Effector memory CD8-positive, alpha-beta T cell (primary cell): ENCODE measurements at regions not wholly inside any gene's neighbourhood (a gene's known extent, or its start where the extent isn't known, plus 50 kb on each side); places are given as distances from the start of the nearest gene placed in this dataset.

ENCODE experiments used
- ATAC-seq: fragments of 150-1000 bp; cut with Tn5 transposase; replicated peaks from 2 replicates; pipeline ENCODE4 v1.10.0; 2021; ENCODE audit warnings: mild to moderate bottlenecking, moderate library complexity
- DNase-seq, 3 experiments: peaks; one replicate each; pipeline ENCODE4 v3.0.0; 2021
- H3K27ac Mint-ChIP-seq, 2 donors: one replicate each; pipeline ENCODE4 v1.8.0; 2022; ENCODE audit warnings: mild to moderate bottlenecking in 2 of 2, mixed read lengths in 2 of 2, moderate library complexity in 2 of 2
- H3K27me3 Mint-ChIP-seq, 2 donors: one replicate each; pipeline ENCODE4 v1.8.0; 2022; ENCODE audit warnings: mixed read lengths in 2 of 2
- H3K36me3 Mint-ChIP-seq: one replicate; pipeline ENCODE4 v1.8.0; 2022; ENCODE audit warnings: mild to moderate bottlenecking, moderate library complexity, mixed read lengths; ENCODE audit not compliant: insufficient read depth
- H3K4me1 Mint-ChIP-seq, 2 donors: one replicate each; pipeline ENCODE4 v1.8.0; 2022; ENCODE audit warnings: low read depth in 2 of 2, mixed read lengths in 2 of 2
- H3K4me3 Mint-ChIP-seq, 2 donors: one replicate each; pipeline ENCODE4 v1.8.0; 2022; ENCODE audit warnings: mild to moderate bottlenecking in 2 of 2, mixed read lengths in 2 of 2, moderate library complexity in 2 of 2
- H3K9me3 Mint-ChIP-seq, 2 donors: one replicate each; pipeline ENCODE4 v1.8.0; 2022; ENCODE audit warnings: mixed read lengths in 2 of 2

DNA sequence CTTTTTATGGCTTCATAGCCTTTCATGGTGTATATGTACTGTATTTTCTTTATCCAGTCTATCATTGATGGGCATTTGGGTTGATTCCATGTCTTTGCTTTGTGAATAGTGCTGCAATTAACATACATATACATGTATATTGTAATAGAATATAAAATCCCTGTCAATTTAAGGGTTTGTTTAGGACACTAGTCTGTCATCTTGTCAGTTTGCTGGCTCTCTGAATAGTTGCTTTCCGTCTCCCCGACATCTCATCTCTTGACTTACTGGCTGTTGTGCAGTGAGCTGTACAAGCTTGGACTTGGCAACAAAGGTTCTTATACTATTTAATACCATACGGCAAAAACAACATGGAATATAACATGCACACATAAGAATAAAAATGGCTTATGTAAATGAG, 1487.5 kb downstream of the LRRC4C start:
- no peaks in the 10 kb centered on the region for H3K36me3 Mint-ChIP-seq
- DNase-seq (no peak), ATAC-seq (no peak)
- no peaks in the 10 kb centered on the region for H3K4me1 Mint-ChIP-seq
- H3K4me3 Mint-ChIP-seq: no peak overlapping the region
- no peak overlapping the region for H3K27ac Mint-ChIP-seq
- no peaks in the 10 kb centered on the region for H3K27me3 Mint-ChIP-seq
- H3K9me3 Mint-ChIP-seq: peaks cover under 1 to 16% of the 10 kb centered on the region in 2 donors

DNA sequence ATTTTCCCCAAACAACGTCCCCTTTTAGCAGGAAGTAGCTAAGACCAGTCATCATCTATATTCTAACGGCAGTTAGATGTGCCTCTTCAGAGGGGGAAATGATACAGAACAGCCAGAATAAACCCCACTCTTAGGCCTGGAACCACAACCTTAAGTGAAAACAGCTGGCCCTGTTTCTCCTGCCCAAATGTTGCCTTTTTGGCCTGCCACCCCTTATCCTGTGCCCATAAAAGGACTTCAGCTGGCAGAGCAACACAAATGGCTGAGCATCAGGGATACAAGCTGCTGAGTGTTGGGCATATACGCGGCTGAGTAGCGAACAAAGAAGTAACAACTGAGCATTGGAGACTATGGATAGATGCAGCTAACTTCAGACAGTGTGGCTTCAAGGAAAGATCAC, 1491.4 kb downstream of the LRRC4C start:
- H3K27me3 Mint-ChIP-seq: no peaks in the 10 kb centered on the region
- no peak for ATAC-seq

DNA sequence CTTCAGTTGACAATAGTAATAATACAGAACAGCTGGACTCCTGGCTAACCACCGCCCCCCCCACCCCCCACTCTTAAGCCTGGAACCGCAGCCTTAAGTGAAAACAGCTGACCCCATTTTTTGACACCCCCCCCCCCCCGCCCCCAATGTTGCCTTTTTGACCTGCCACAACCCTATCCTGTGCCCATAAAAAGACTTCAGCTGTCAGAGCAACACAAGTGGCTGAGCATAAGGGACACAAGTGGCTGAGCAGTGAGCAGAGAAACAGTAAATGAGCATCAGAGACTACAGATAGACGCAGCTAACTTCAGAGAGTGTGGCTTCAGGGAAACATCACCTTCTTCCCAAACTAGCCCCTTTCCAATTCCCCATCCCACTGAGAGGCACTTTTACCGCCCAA, 1493.8 kb downstream of the LRRC4C start:
- no peaks in the 10 kb centered on the region for H3K36me3 Mint-ChIP-seq
- no peak overlapping the region for H3K27ac Mint-ChIP-seq
- no peaks in the 10 kb centered on the region for H3K27me3 Mint-ChIP-seq
- no peaks in the 10 kb centered on the region for H3K4me1 Mint-ChIP-seq
- H3K4me3 Mint-ChIP-seq: no peak overlapping the region
- no peak for DNase-seq
- peaks cover 7 to 9% of the 10 kb centered on the region in 2 donors for H3K9me3 Mint-ChIP-seq
- no peak for ATAC-seq

More for the DNA sequence above, 1491.4 kb downstream of the LRRC4C start:
- no peaks in the 10 kb centered on the region for H3K4me1 Mint-ChIP-seq
- H3K4me3 Mint-ChIP-seq: no peak overlapping the region
- peaks cover 7 to 23% of the 10 kb centered on the region in 2 donors for H3K9me3 Mint-ChIP-seq
- H3K36me3 Mint-ChIP-seq: no peaks in the 10 kb centered on the region
- DNase-seq: no peak
- no peak overlapping the region for H3K27ac Mint-ChIP-seq

DNA sequence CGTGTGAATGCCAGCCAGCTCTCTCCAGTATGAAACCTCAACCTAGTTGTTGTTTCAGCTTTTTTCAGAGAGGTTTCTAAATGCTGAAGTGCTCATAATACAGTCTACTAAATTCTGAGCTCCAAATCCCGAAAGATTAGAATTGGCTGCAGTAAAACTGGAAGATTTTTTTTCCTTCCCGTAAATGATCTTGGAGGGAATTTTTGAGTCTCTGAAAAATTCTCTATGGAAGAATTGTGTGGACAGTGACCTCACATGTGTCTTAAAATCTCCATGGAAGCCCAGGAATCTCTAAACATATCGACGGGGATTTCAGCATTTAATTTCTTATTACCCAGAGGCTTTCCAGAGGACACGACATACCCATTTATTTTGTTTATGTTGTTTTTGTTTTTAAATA, 1499.2 kb downstream of the LRRC4C start:
- Mint-ChIP-seq H3K36me3 (peaks cover 3% of the 10 kb centered on the region), H3K27ac (no peak overlapping the region), H3K4me1 (no peaks in the 10 kb centered on the region), H3K4me3 (no peak overlapping the region), H3K9me3 (peaks cover 7 to 8% of the 10 kb centered on the region in 2 donors), H3K27me3 (no peaks in the 10 kb centered on the region)
- ATAC-seq (no peak), DNase-seq (no peak)

DNA sequence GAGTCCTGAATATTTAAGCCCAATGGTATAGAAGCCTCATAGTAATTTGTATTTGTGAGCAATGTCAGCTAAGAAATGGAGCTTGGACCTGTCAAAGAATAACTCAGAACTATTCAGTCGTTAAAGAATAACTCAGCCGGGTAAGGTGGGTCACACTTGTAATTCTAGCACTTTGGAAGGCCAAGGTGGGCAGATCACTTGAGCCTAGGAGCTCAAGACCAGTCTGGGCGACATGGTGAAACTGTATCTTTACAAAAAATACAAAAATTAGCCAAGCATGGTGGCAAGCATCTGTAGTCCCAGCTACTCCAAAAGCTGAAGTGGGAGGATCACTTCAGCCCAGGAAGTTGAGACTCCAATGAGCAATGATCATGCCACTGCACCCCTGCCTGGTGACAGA, 1526.5 kb downstream of the LRRC4C start:
- Mint-ChIP-seq H3K27ac (no peak overlapping the region), H3K36me3 (no peaks in the 10 kb centered on the region), H3K9me3 (peaks cover 10 to 11% of the 10 kb centered on the region in 2 donors), H3K4me1 (no peaks in the 10 kb centered on the region), H3K4me3 (no peak overlapping the region), H3K27me3 (no peaks in the 10 kb centered on the region)
- DNase-seq (no peak), ATAC-seq (no peak)

DNA sequence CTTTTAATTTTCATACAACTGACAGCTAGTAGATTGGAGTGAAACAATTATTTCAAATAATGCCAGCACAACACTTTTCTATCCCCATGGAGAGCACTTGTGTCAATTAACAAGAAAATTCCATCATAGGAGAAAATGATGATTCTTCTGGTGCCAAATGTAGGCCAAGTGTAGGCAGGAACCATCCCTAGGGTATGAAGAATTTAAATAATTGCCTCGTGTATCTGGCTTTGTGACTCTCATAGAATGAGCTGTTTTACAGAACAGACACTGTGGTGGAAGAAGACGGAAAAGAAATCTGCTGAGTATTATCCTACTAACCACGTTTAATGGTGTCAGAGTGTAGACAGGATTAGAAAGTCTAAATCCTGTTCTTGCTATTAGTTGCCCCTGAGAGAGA, 1542.2 kb downstream of the LRRC4C start:
- H3K4me3 Mint-ChIP-seq: no peak overlapping the region
- H3K4me1 Mint-ChIP-seq: no peaks in the 10 kb centered on the region
- ATAC-seq (no peak), DNase-seq (no peak)
- H3K9me3 Mint-ChIP-seq: peaks cover 14 to 39% of the 10 kb centered on the region in 2 donors
- H3K27ac Mint-ChIP-seq: no peak overlapping the region
- H3K27me3 Mint-ChIP-seq: no peaks in the 10 kb centered on the region
- H3K36me3 Mint-ChIP-seq: peaks cover 3% of the 10 kb centered on the region

DNA sequence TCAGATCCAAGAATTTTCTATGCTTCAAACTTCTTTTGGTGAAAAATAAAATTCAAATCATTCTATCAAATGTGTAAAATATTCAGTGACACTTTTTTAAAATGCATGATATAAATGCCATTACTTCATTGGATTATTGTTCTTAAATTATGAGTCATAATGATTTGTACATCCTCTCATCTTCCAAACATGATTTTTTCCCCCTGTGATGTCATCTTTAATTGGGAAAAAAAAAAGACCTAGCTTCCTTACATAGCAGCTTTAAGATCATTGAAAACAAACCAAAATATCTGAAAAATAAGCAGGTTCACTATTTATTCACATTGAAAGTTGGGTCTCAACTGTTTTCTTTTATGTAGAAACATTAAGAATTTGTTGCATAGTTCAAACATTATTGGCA, 1549.4 kb downstream of the LRRC4C start:
- Mint-ChIP-seq H3K4me3 (no peak overlapping the region), H3K4me1 (no peaks in the 10 kb centered on the region), H3K9me3 (peaks cover 14 to 27% of the 10 kb centered on the region in 2 donors), H3K27me3 (no peaks in the 10 kb centered on the region), H3K36me3 (no peaks in the 10 kb centered on the region), H3K27ac (no peak overlapping the region)
- ATAC-seq: no peak
- no peak for DNase-seq

DNA sequence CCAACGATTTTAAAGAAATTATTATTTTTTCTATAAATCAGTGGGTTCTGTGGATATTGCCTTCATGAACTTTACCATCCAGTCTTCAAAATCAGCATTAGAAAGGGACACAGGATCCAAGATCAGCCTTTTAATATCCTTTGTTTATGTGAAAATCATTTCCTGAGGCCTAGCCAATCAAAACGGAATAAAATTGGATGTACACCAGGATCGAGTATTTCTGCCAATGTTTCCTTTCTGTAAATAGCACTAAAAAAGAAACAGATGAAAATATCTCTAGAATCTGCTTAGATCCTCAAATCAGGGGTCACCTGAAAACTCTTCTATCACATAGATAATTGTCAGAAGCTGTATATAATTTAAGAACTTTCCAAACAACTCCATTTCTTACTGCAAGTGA, 1598.5 kb downstream of the LRRC4C start:
- ATAC-seq: no peak
- no peak for DNase-seq
- H3K36me3 Mint-ChIP-seq: no peaks in the 10 kb centered on the region
- no peaks in the 10 kb centered on the region for H3K4me1 Mint-ChIP-seq
- H3K9me3 Mint-ChIP-seq: peaks cover 2 to 4% of the 10 kb centered on the region in 2 donors
- no peaks in the 10 kb centered on the region for H3K27me3 Mint-ChIP-seq
- no peak overlapping the region for H3K4me3 Mint-ChIP-seq
- no peak overlapping the region for H3K27ac Mint-ChIP-seq

DNA sequence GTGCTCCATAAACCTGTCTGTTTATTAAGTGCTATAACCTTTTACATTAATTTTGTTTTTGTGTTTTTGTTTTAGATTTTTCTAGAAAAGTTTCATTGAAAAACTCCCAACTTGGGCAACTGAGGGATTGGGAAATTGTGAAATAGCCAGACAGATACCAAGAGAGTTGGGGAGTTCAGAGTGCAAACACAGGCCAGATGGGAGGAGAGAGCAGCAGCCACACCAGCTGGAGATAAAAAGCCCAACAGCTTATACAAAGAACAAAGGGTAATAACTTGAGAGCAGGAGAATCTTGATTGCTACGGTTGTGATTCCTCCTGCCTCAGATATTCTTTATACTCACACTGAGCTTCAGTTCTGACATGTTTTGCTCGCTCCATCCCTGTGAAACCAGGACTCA, 1642.2 kb downstream of the LRRC4C start:
- H3K4me1 Mint-ChIP-seq: no peaks in the 10 kb centered on the region
- peaks cover 19 to 41% of the 10 kb centered on the region in 2 donors for H3K9me3 Mint-ChIP-seq

DNA sequence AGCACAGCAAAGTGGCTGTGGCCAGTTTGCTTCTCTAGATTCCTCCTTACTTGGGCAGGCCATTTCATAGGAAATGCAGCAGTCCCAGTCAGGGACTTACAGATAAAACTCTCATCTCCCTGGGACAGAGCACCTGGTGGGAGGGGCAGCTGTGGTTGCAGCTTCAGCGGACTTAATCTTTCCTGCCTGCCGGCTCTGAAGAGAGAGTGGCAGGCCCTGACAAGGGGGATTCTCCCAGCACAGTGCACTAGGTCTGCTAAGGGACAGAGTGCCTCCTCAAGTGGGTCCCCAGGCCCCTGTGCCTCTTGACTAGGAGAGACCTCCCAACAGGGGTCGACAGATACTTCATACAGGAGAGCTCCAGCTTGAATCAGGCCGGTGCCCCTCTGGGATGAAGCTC, 1649.1 kb downstream of the LRRC4C start:
- no peaks in the 10 kb centered on the region for H3K4me1 Mint-ChIP-seq
- no peak for ATAC-seq
- peaks cover 12 to 55% of the 10 kb centered on the region in 2 donors for H3K9me3 Mint-ChIP-seq
- no peak for DNase-seq
- H3K36me3 Mint-ChIP-seq: no peaks in the 10 kb centered on the region
- no peaks in the 10 kb centered on the region for H3K27me3 Mint-ChIP-seq
- H3K27ac Mint-ChIP-seq: no peak overlapping the region
- no peak overlapping the region for H3K4me3 Mint-ChIP-seq

More for the DNA sequence above, 1642.2 kb downstream of the LRRC4C start:
- no peak overlapping the region for H3K4me3 Mint-ChIP-seq
- H3K27me3 Mint-ChIP-seq: no peaks in the 10 kb centered on the region
- ATAC-seq: no peak
- no peak overlapping the region for H3K27ac Mint-ChIP-seq
- no peaks in the 10 kb centered on the region for H3K36me3 Mint-ChIP-seq
- DNase-seq: no peak

DNA sequence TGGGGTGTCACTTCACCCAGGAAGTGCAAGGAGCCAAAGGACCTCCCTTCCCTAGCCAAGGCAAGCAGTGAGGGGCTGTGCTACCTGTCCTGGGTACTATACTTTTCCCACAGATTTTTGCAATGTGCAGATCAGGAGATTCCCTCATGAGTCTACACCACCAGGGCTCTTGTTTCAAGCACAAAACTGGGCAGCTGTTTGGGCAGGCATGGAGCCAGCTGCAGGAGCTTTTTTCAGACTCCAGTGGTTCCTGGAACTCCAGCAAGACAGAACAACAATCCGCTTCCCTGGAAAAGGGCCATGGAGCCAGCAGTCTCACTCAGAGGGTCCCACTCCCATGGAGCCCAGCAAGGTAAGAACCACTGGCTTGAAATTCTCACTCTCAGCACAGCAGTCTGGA, 1649.6 kb downstream of the LRRC4C start:
- peaks cover 12 to 52% of the 10 kb centered on the region in 2 donors for H3K9me3 Mint-ChIP-seq
- no peaks in the 10 kb centered on the region for H3K4me1 Mint-ChIP-seq
- ATAC-seq (no peak), DNase-seq (no peak)
- H3K4me3 Mint-ChIP-seq: no peak overlapping the region
- no peak overlapping the region for H3K27ac Mint-ChIP-seq
- H3K27me3 Mint-ChIP-seq: no peaks in the 10 kb centered on the region
- no peaks in the 10 kb centered on the region for H3K36me3 Mint-ChIP-seq

DNA sequence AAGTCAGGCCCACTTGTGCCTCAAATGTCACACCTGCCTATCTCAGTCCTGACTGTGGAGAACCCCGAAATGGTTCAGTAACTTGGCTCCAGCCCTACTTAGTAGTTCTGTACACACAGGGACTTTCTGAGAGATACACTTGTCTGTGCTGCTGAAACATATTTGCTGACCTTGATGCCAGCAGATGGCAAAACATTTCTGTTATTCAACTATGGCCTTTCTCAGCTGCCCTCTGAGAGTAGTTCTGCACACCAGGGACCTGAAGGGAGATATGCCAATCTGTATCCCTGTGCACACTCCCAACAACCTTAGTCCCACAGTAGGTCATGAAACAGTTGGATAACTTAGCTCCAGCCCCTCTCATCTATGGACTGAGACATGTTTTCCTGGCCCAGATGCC, 1651.5 kb downstream of the LRRC4C start:
- ATAC-seq: no peak
- Mint-ChIP-seq H3K4me3 (no peak overlapping the region), H3K4me1 (no peaks in the 10 kb centered on the region), H3K27ac (no peak overlapping the region), H3K9me3 (peaks cover 11 to 37% of the 10 kb centered on the region in 2 donors), H3K27me3 (no peaks in the 10 kb centered on the region), H3K36me3 (no peaks in the 10 kb centered on the region)
- DNase-seq: no peak

DNA sequence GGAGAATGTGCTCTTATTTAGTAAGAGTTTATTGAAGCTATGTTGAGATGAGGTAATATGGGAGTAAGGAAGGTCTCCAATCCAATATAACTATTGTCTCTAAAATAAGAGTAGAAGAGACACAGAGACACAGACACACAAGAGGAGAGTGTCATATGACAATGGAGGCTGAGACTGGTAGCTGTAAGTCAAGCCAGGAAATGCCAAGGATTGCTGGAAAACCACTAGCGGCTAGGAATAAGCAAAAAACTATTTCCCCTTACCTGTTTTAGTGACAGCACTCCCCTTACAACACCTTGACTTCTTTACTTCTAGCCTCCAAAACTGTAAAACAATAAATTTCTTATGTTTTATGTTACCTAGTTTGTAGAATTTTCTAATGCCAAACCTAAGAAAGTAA, 1652.8 kb downstream of the LRRC4C start:
- DNase-seq (no peak), ATAC-seq (no peak)
- no peaks in the 10 kb centered on the region for H3K27me3 Mint-ChIP-seq

DNA sequence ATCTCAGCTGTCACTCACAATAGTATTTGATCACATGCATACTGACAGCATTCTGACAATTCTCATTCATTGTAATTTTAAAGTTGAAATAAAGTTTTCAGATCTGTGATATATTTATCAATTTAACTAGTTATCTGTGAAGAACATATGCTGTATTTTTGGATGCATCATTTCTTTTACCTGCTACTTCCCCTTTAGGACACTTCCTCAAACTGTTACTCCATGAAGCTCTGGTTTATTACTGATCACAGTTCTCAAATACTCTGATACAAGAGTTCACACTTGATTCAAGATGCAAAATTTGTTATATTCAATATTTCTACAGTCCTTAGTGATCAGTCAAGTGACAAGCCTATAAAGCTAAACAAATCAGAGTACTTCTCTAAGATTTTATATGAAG, 1655.2 kb downstream of the LRRC4C start:
- Mint-ChIP-seq H3K9me3 (peaks cover 8 to 14% of the 10 kb centered on the region in 2 donors), H3K4me3 (no peak overlapping the region), H3K27me3 (no peaks in the 10 kb centered on the region), H3K36me3 (no peaks in the 10 kb centered on the region), H3K4me1 (no peaks in the 10 kb centered on the region), H3K27ac (no peak overlapping the region)
- no peak for DNase-seq
- no peak for ATAC-seq

More for the DNA sequence above, 1652.8 kb downstream of the LRRC4C start:
- H3K9me3 Mint-ChIP-seq: peaks cover 8 to 24% of the 10 kb centered on the region in 2 donors
- no peaks in the 10 kb centered on the region for H3K36me3 Mint-ChIP-seq
- H3K27ac Mint-ChIP-seq: no peak overlapping the region
- H3K4me3 Mint-ChIP-seq: no peak overlapping the region
- H3K4me1 Mint-ChIP-seq: no peaks in the 10 kb centered on the region

DNA sequence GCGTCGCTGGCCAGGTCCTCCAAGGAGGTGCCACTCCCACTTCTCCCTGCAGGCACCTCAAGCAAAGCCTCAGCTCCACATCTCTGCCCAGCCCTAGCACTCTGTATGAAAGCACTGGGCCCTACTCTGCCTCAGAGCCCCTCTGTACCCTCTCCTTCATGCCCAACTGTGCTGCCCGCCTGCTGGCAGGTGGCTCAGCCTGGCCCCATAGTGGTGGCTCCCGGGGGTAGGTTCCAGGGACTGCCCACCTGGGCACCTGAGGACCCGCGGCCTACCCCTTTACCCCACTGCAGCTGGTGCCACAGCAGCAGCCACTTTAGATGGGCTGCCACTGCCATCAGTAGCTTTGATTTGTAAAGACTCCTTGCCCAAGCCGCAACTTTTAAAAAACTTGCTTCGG, 1672.8 kb downstream of the LRRC4C start:
- Mint-ChIP-seq H3K27me3 (no peaks in the 10 kb centered on the region), H3K4me3 (no peak overlapping the region), H3K4me1 (no peaks in the 10 kb centered on the region), H3K27ac (no peak overlapping the region), H3K9me3 (peaks cover 5 to 6% of the 10 kb centered on the region in 2 donors), H3K36me3 (no peaks in the 10 kb centered on the region)
- no peak for ATAC-seq
- no peak for DNase-seq
